ENCODE measurements at regions not wholly inside any gene's neighbourhood (a gene's known extent, or its start where the extent isn't known, plus 50 kb on each side); places are given as distances from the start of the nearest gene placed in this dataset.
A peak's percentile ranks its signal among the peaks of the same experiment; 100 is the strongest.

DNA sequence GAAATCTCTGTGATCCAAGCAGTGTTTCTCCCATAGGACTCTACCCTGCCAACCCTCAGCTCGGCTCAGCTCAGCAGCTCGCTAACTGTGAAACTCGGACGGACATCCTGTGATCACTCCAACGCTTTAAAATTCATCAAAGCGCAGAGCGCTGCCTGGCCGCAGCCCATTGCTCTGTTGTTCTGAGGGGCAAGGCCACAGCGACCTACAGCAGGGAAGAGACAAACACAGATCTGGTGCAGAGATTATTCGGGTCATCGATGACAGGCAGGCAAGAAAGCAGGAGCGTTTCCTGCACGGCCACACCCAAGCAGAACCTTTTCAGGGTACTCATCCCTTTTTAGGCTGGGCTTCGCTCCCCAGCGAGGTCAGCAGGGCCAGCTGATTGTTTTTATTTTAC, 72.1 kb downstream of the INSIG1 start:
- no peak overlapping the region for H3K27ac Mint-ChIP-seq
- ATAC-seq (no peak), DNase-seq (no peak)
- peaks cover 42% of the 10 kb centered on the region for H3K27me3 Mint-ChIP-seq
- peaks cover 1% of the 10 kb centered on the region for H3K9me3 Mint-ChIP-seq
- intact Hi-C loops (cut with micrococcal nuclease), result no loop called here
- POLR2A ChIA-PET, result no interaction called here
- TF ChIP-seq, protein P1, sequence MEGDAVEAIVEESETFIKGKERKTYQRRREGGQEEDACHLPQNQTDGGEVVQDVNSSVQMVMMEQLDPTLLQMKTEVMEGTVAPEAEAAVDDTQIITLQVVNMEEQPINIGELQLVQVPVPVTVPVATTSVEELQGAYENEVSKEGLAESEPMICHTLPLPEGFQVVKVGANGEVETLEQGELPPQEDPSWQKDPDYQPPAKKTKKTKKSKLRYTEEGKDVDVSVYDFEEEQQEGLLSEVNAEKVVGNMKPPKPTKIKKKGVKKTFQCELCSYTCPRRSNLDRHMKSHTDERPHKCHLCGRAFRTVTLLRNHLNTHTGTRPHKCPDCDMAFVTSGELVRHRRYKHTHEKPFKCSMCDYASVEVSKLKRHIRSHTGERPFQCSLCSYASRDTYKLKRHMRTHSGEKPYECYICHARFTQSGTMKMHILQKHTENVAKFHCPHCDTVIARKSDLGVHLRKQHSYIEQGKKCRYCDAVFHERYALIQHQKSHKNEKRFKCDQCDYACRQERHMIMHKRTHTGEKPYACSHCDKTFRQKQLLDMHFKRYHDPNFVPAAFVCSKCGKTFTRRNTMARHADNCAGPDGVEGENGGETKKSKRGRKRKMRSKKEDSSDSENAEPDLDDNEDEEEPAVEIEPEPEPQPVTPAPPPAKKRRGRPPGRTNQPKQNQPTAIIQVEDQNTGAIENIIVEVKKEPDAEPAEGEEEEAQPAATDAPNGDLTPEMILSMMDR (IDR thresholded peaks at IDR 0.05), result no peak
- H3K4me1 Mint-ChIP-seq (ENCODE audit: low read depth), result peaks cover 13% of the 10 kb centered on the region
- CTCF ChIA-PET, result interaction anchor here (0.9 kb wide), 1 partner anchor 8 kb away, joined by 4 read pairs; no protein-coding TSS in a partner anchor
- no peak overlapping the region for H3K4me3 Mint-ChIP-seq
- no peaks in the 10 kb centered on the region for H3K36me3 Mint-ChIP-seq (ENCODE audit: low read depth)

DNA sequence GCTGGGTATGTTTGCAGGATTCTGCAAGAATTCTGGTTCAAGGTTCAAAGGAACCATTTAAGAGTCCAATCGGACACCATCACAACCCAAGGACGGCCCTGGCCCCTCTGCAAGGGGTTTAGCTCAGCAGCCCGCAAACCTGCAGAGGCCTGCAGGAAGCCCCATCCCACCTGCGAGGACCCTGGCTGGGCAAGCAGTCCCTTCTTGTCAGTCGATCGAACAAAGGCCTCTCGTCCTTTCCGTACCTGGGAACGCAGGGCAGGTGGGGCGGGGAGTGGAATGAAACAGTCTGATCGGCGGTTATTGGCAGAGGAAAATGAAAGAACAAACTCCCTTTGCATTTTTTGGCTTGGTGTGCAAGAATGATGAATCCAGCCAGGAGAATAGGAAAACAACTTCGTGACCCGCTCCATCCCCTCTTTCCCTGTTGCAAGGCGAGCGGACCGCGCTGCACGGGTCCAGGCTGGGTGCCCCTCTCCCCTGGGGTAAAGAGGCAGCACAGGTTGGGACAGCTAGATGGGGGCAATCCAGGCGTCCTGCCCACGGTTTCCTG, 73.7 kb downstream of the INSIG1 start:
- ChIA-PET CTCF (interaction anchor here (1.7 to 2.6 kb wide), 2 partner anchors 9 to 15 kb away, joined by 6 to 7 read pairs; no protein-coding TSS in a partner anchor), POLR2A (interaction anchor here (1.0 kb wide), 1 partner anchor 173 kb away, joined by 3 read pairs; no protein-coding TSS in a partner anchor)
- ATAC-seq (no peak), DNase-seq (no peak)
- no peaks in the 10 kb centered on the region for H3K36me3 Mint-ChIP-seq (ENCODE audit: low read depth)
- intact Hi-C loops (cut with micrococcal nuclease), result no loop called here
- peaks cover 26% of the 10 kb centered on the region for H3K4me1 Mint-ChIP-seq (ENCODE audit: low read depth)
- H3K4me3 Mint-ChIP-seq, result no peak overlapping the region
- H3K27ac Mint-ChIP-seq, result no peak overlapping the region
- TF ChIP-seq, protein P1 (IDR thresholded peaks at IDR 0.05), result no peak
- peaks cover 55% of the 10 kb centered on the region for H3K27me3 Mint-ChIP-seq
- H3K9me3 Mint-ChIP-seq, result peaks cover 1% of the 10 kb centered on the region

DNA sequence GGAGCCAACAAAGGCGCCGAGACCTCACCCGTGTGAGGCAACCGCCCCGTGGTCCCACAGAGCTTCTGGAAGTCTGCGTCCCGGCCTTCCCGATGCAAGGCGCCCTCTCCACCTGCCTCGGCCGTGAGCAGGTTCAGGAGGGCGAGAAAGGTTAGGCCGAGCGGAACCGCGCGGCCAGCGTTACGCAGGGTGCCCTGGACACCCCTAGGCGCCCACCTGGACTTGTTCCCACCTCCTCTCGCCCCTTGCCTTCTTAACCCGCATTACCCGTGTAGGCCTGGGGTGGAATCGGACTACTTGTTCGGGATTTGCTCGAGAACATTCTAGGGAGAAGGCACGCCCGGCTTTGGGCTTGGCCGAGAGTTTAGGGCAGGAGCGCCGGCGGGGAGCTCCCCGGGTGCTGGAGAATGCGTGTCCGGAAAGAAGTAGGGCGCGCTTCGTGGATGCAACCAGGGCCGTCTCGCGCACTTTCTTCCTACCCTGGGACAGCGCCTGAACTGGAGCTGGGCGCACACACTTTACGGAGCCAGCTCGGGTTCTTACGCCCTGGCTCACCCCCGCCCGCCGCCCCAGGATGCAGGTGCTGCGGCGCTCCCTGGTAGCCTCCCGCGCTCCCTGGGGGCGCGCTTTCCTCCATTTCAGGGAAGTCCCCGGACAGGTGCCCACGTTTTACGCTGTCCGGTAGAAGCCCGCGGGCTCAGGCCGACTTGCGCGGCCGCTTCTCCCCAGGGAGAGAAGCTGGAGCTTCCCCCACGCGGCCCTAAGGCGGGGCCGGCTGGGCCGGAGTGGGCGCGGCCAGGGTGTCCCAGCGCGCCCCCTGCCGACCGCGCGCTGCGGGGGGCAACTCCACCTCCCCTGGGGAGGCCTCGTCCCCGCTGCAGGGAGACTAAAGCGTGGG, 74.5 kb downstream of the INSIG1 start:
- H3K27ac Mint-ChIP-seq, result no peak overlapping the region
- peaks cover 26% of the 10 kb centered on the region for H3K4me1 Mint-ChIP-seq (ENCODE audit: low read depth)
- ATAC-seq (peak; percentile 67), DNase-seq (peak; percentile 21)
- POLR2A ChIA-PET, result interaction anchor here (1.0 to 1.3 kb wide), 2 partner anchors 27 to 173 kb away, joined by 3 read pairs; no protein-coding TSS in a partner anchor
- TF ChIP-seq, protein P1 (IDR thresholded peaks at IDR 0.05), result peak; percentile 66
- peaks cover 63% of the 10 kb centered on the region for H3K27me3 Mint-ChIP-seq
- CTCF ChIA-PET, result interaction anchor here (1.7 to 2.6 kb wide), 2 partner anchors 8 to 16 kb away, joined by 6 to 7 read pairs; no protein-coding TSS in a partner anchor
- intact Hi-C loops (cut with micrococcal nuclease), result no loop called here
- H3K9me3 Mint-ChIP-seq, result peaks cover 1% of the 10 kb centered on the region
- H3K4me3 Mint-ChIP-seq, result no peak overlapping the region
- no peaks in the 10 kb centered on the region for H3K36me3 Mint-ChIP-seq (ENCODE audit: low read depth)

DNA sequence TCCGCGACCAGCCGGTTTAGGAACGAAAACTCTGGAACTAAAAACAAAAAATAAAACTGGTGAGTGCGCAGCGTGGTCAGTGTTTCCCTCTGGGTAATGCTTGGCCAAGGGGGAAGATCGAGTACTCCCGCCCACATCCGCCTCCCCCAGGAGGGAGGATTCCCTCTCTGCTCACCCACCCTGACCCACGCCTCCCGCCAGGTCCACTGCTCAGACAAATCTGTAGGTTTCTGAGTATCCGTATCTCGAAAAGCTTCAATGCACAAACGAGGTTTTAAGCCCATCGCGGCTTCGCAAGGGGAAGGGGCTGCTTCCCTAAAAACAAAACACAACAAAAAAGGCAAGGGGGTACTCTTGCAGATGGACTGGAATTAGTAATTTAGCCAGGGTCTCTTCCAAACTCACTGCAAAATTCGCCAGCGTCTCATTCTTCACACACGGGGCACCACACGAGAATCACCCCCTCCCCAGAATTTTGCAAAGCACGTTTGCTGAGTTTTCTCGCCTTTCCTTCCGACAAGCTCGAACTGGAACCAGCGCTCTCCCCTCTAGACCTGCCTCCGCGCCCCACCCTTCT, 75.2 kb downstream of the INSIG1 start:
- Mint-ChIP-seq H3K27me3 (peaks cover 68% of the 10 kb centered on the region), H3K36me3 (ENCODE audit: low read depth) (no peaks in the 10 kb centered on the region), H3K9me3 (peaks cover 1% of the 10 kb centered on the region), H3K4me1 (ENCODE audit: low read depth) (peaks cover 28% of the 10 kb centered on the region), H3K4me3 (no peak overlapping the region), H3K27ac (no peak overlapping the region)
- TF ChIP-seq, protein P1 (IDR thresholded peaks at IDR 0.05), result no peak
- POLR2A ChIA-PET, result interaction anchor here (0.6 to 1.3 kb wide), 2 partner anchors 19 to 28 kb away, joined by 3 read pairs; no protein-coding TSS in a partner anchor
- ATAC-seq (no peak), DNase-seq (no peak)
- intact Hi-C loops (cut with micrococcal nuclease), result no loop called here
- CTCF ChIA-PET, result interaction anchor here (0.7 to 2.6 kb wide), 3 partner anchors 8 to 460 kb away, joined by 3 to 7 read pairs (median 3); no protein-coding TSS in a partner anchor

Measured in activated CD8-positive, alpha-beta T cell treated with anti-CD3 and anti-CD28 coated beads for 36 hours (primary cell).